ENCODE measurements at regions not wholly inside any gene's neighbourhood (a gene's known extent, or its start where the extent isn't known, plus 50 kb on each side); places are given as distances from the start of the nearest gene placed in this dataset.

GRCh38 chr4:24240655-24241054 lies 343.7 kb downstream of the DHX15 start:
- intact Hi-C loops (cut with micrococcal nuclease), result no loop called here
- H3K4me3 Mint-ChIP-seq, result no peak overlapping the region

GRCh38 chr4:24237709-24238108 lies 346.6 kb downstream of the DHX15 start:
- intact Hi-C loops (cut with micrococcal nuclease), result no loop called here
- H3K4me1 Mint-ChIP-seq (ENCODE audit: low read depth), result no peaks in the 10 kb centered on the region
- no peaks in the 10 kb centered on the region for H3K9me3 Mint-ChIP-seq
- DNase-seq (ENCODE audit: low spot score), result no peak
- no peaks in the 10 kb centered on the region for H3K36me3 Mint-ChIP-seq (ENCODE audit: low read depth)
- no peak overlapping the region for H3K4me3 Mint-ChIP-seq
- H3K27ac Mint-ChIP-seq, result no peak overlapping the region
- peaks cover 6% of the 10 kb centered on the region for H3K27me3 Mint-ChIP-seq (ENCODE audit: insufficient read depth)

More at GRCh38 chr4:24240655-24241054, 343.7 kb downstream of the DHX15 start:
- Mint-ChIP-seq H3K9me3 (no peaks in the 10 kb centered on the region), H3K27me3 (ENCODE audit: insufficient read depth) (peaks cover 2% of the 10 kb centered on the region), H3K27ac (no peak overlapping the region), H3K4me1 (ENCODE audit: low read depth) (no peaks in the 10 kb centered on the region), H3K36me3 (ENCODE audit: low read depth) (no peaks in the 10 kb centered on the region)
- no peak for DNase-seq (ENCODE audit: low spot score)

GRCh38 chr4:24236532-24236931 lies 346.7 kb upstream of the PPARGC1A start:
- no peak overlapping the region for H3K4me3 Mint-ChIP-seq
- peaks cover 5% of the 10 kb centered on the region for H3K27me3 Mint-ChIP-seq (ENCODE audit: insufficient read depth)
- no peak for DNase-seq (ENCODE audit: low spot score)
- H3K4me1 Mint-ChIP-seq (ENCODE audit: low read depth), result no peaks in the 10 kb centered on the region
- H3K36me3 Mint-ChIP-seq (ENCODE audit: low read depth), result no peaks in the 10 kb centered on the region
- H3K9me3 Mint-ChIP-seq, result no peaks in the 10 kb centered on the region
- intact Hi-C loops (cut with micrococcal nuclease), result no loop called here
- no peak overlapping the region for H3K27ac Mint-ChIP-seq

- Mint-ChIP-seq H3K36me3 (ENCODE audit: low read depth) (no peaks in the 10 kb centered on the region), H3K4me1 (ENCODE audit: low read depth) (no peaks in the 10 kb centered on the region), H3K27me3 (ENCODE audit: insufficient read depth) (peaks cover 5% of the 10 kb centered on the region), H3K4me3 (no peak overlapping the region), H3K27ac (no peak overlapping the region), H3K9me3 (no peaks in the 10 kb centered on the region)
- DNase-seq (ENCODE audit: low spot score), result no peak
- intact Hi-C loops (cut with micrococcal nuclease), result no loop called here
These were observed 346.3 kb upstream of the PPARGC1A start for GRCh38 chr4:24236120-24236519.

GRCh38 chr4:24235618-24236017 lies 345.8 kb upstream of the PPARGC1A start:
- Mint-ChIP-seq H3K9me3 (no peaks in the 10 kb centered on the region), H3K36me3 (ENCODE audit: low read depth) (no peaks in the 10 kb centered on the region), H3K4me3 (no peak overlapping the region), H3K4me1 (ENCODE audit: low read depth) (no peaks in the 10 kb centered on the region), H3K27ac (no peak overlapping the region), H3K27me3 (ENCODE audit: insufficient read depth) (peaks cover 5% of the 10 kb centered on the region)
- no peak for DNase-seq (ENCODE audit: low spot score)
- intact Hi-C loops (cut with micrococcal nuclease), result no loop called here

- no peaks in the 10 kb centered on the region for H3K36me3 Mint-ChIP-seq (ENCODE audit: low read depth)
These were observed 344.5 kb upstream of the PPARGC1A start for GRCh38 chr4:24234288-24234848.

GRCh38 chr4:24230955-24231354 lies 341.1 kb upstream of the PPARGC1A start:
- no peak overlapping the region for H3K27ac Mint-ChIP-seq
- no peak overlapping the region for H3K4me3 Mint-ChIP-seq
- H3K36me3 Mint-ChIP-seq (ENCODE audit: low read depth), result no peaks in the 10 kb centered on the region
- peaks cover 5% of the 10 kb centered on the region for H3K27me3 Mint-ChIP-seq (ENCODE audit: insufficient read depth)
- H3K9me3 Mint-ChIP-seq, result no peaks in the 10 kb centered on the region
- no peaks in the 10 kb centered on the region for H3K4me1 Mint-ChIP-seq (ENCODE audit: low read depth)
- intact Hi-C loops (cut with micrococcal nuclease), result no loop called here
- no peak for DNase-seq (ENCODE audit: low spot score)

More at GRCh38 chr4:24234288-24234848, 344.5 kb upstream of the PPARGC1A start:
- Mint-ChIP-seq H3K4me1 (ENCODE audit: low read depth) (no peaks in the 10 kb centered on the region), H3K27me3 (ENCODE audit: insufficient read depth) (peaks cover 5% of the 10 kb centered on the region), H3K4me3 (no peak overlapping the region), H3K9me3 (no peaks in the 10 kb centered on the region), H3K27ac (no peak overlapping the region)
- intact Hi-C loops (cut with micrococcal nuclease), result no loop called here
- no peak for DNase-seq (ENCODE audit: low spot score)

GRCh38 chr4:24229978-24230377 lies 340.1 kb upstream of the PPARGC1A start:
- Mint-ChIP-seq H3K36me3 (ENCODE audit: low read depth) (no peaks in the 10 kb centered on the region), H3K27ac (no peak overlapping the region), H3K4me3 (no peak overlapping the region), H3K4me1 (ENCODE audit: low read depth) (no peaks in the 10 kb centered on the region), H3K27me3 (ENCODE audit: insufficient read depth) (peaks cover 4% of the 10 kb centered on the region), H3K9me3 (no peaks in the 10 kb centered on the region)
- intact Hi-C loops (cut with micrococcal nuclease), result no loop called here
- no peak for DNase-seq (ENCODE audit: low spot score)

GRCh38 chr4:24228692-24229091 lies 338.8 kb upstream of the PPARGC1A start:
- Mint-ChIP-seq H3K36me3 (ENCODE audit: low read depth) (no peaks in the 10 kb centered on the region), H3K4me1 (ENCODE audit: low read depth) (no peaks in the 10 kb centered on the region), H3K4me3 (no peak overlapping the region), H3K9me3 (no peaks in the 10 kb centered on the region), H3K27ac (no peak overlapping the region), H3K27me3 (ENCODE audit: insufficient read depth) (peaks cover 1% of the 10 kb centered on the region)
- DNase-seq (ENCODE audit: low spot score), result no peak
- intact Hi-C loops (cut with micrococcal nuclease), result no loop called here

- no peaks in the 10 kb centered on the region for H3K4me1 Mint-ChIP-seq (ENCODE audit: low read depth)
- H3K4me3 Mint-ChIP-seq, result no peak overlapping the region
- H3K36me3 Mint-ChIP-seq (ENCODE audit: low read depth), result no peaks in the 10 kb centered on the region
- H3K9me3 Mint-ChIP-seq, result no peaks in the 10 kb centered on the region
- H3K27me3 Mint-ChIP-seq (ENCODE audit: insufficient read depth), result no peaks in the 10 kb centered on the region
- DNase-seq (ENCODE audit: low spot score), result no peak
- H3K27ac Mint-ChIP-seq, result no peak overlapping the region
- intact Hi-C loops (cut with micrococcal nuclease), result no loop called here
These were observed 336.8 kb upstream of the PPARGC1A start for GRCh38 chr4:24226667-24227066.

GRCh38 chr4:24226023-24226422 lies 336.2 kb upstream of the PPARGC1A start:
- H3K27ac Mint-ChIP-seq, result no peak overlapping the region
- no peak for DNase-seq (ENCODE audit: low spot score)
- H3K4me1 Mint-ChIP-seq (ENCODE audit: low read depth), result no peaks in the 10 kb centered on the region
- H3K4me3 Mint-ChIP-seq, result no peak overlapping the region
- intact Hi-C loops (cut with micrococcal nuclease), result no loop called here
- no peaks in the 10 kb centered on the region for H3K27me3 Mint-ChIP-seq (ENCODE audit: insufficient read depth)
- no peaks in the 10 kb centered on the region for H3K36me3 Mint-ChIP-seq (ENCODE audit: low read depth)
- no peaks in the 10 kb centered on the region for H3K9me3 Mint-ChIP-seq

GRCh38 chr4:24224446-24224845 lies 334.6 kb upstream of the PPARGC1A start:
- Mint-ChIP-seq H3K27ac (no peak overlapping the region), H3K4me3 (no peak overlapping the region), H3K9me3 (no peaks in the 10 kb centered on the region), H3K4me1 (ENCODE audit: low read depth) (no peaks in the 10 kb centered on the region), H3K36me3 (ENCODE audit: low read depth) (no peaks in the 10 kb centered on the region), H3K27me3 (ENCODE audit: insufficient read depth) (no peaks in the 10 kb centered on the region)
- intact Hi-C loops (cut with micrococcal nuclease), result no loop called here
- no peak for DNase-seq (ENCODE audit: low spot score)

GRCh38 chr4:24219209-24219608 lies 329.4 kb upstream of the PPARGC1A start:
- no peaks in the 10 kb centered on the region for H3K36me3 Mint-ChIP-seq (ENCODE audit: low read depth)
- no peaks in the 10 kb centered on the region for H3K9me3 Mint-ChIP-seq
- no peaks in the 10 kb centered on the region for H3K4me1 Mint-ChIP-seq (ENCODE audit: low read depth)
- intact Hi-C loops (cut with micrococcal nuclease), result no loop called here
- no peaks in the 10 kb centered on the region for H3K27me3 Mint-ChIP-seq (ENCODE audit: insufficient read depth)
- H3K4me3 Mint-ChIP-seq, result no peak overlapping the region
- H3K27ac Mint-ChIP-seq, result no peak overlapping the region
- no peak for DNase-seq (ENCODE audit: low spot score)

- DNase-seq (ENCODE audit: low spot score), result no peak
- H3K9me3 Mint-ChIP-seq, result no peaks in the 10 kb centered on the region
- no peaks in the 10 kb centered on the region for H3K27me3 Mint-ChIP-seq (ENCODE audit: insufficient read depth)
- no peaks in the 10 kb centered on the region for H3K4me1 Mint-ChIP-seq (ENCODE audit: low read depth)
- no peak overlapping the region for H3K4me3 Mint-ChIP-seq
- no peaks in the 10 kb centered on the region for H3K36me3 Mint-ChIP-seq (ENCODE audit: low read depth)
- intact Hi-C loops (cut with micrococcal nuclease), result no loop called here
- H3K27ac Mint-ChIP-seq, result no peak overlapping the region
These were observed 328.7 kb upstream of the PPARGC1A start for GRCh38 chr4:24218566-24218965.
